HG02840 (cell line): ENCODE measurements at regions not wholly inside any gene's neighbourhood (a gene's known extent, or its start where the extent isn't known, plus 50 kb on each side); places are given as distances from the start of the nearest gene placed in this dataset.
"Not testable (repeated sequence)": the region's sequence is repeated elsewhere in the genome, so short reads cannot be mapped to it uniquely, and the experiment has no call there.

Experiments used
- ATAC-seq: cut with Tn5 transposase; IDR thresholded peaks from one replicate; pipeline ENCODE4 v1.9.1; 2021; ENCODE audit warnings: mild to moderate bottlenecking, moderate library complexity, moderate number of reproducible peaks; ENCODE audit not compliant: unreplicated experiment, low FRiP score

GRCh38 chr21:35713914-35714313 is 346.4 kb downstream of the SETD4 start:
- ATAC-seq, result no peak

- ATAC-seq, result no peak
Observed at GRCh38 chr21:35711661-35712060, 348.7 kb downstream of the SETD4 start.

GRCh38 chr21:35711213-35711612 is 349.1 kb downstream of the SETD4 start:
- ATAC-seq, result no peak

- not testable (repeated sequence) for ATAC-seq
Observed at GRCh38 chr21:35709990-35710389, 350.3 kb downstream of the SETD4 start.

GRCh38 chr21:35705888-35706287 is 354.4 kb downstream of the SETD4 start:
- ATAC-seq, result no peak

GRCh38 chr21:35705237-35705887 is 355.0 kb downstream of the SETD4 start:
- no peak for ATAC-seq

- no peak for ATAC-seq
Observed at GRCh38 chr21:35703704-35704103, 356.6 kb downstream of the SETD4 start.

GRCh38 chr21:35699361-35699760 is 361.0 kb downstream of the SETD4 start:
- ATAC-seq, result no peak

- no peak for ATAC-seq
Observed at GRCh38 chr21:35697321-35697808, 363.0 kb downstream of the SETD4 start.

- no peak for ATAC-seq
Observed at GRCh38 chr21:35696644-35697043, 363.7 kb downstream of the SETD4 start.

- no peak for ATAC-seq
Observed at GRCh38 chr21:35692311-35692710, 368.0 kb downstream of the SETD4 start.

GRCh38 chr21:35690436-35690835 is 369.9 kb downstream of the SETD4 start:
- no peak for ATAC-seq

- ATAC-seq, result no peak
Observed at GRCh38 chr21:35686156-35686555, 374.2 kb downstream of the SETD4 start.

GRCh38 chr21:35683664-35684304 is 376.5 kb downstream of the SETD4 start:
- no peak for ATAC-seq

GRCh38 chr21:35682904-35683549 is 377.3 kb downstream of the SETD4 start:
- ATAC-seq, result no peak

GRCh38 chr21:35681946-35682345 is 378.4 kb downstream of the SETD4 start:
- no peak for ATAC-seq

GRCh38 chr21:35679076-35679475 is 381.2 kb downstream of the SETD4 start:
- no peak for ATAC-seq

GRCh38 chr21:35678393-35678792 is 381.9 kb downstream of the SETD4 start:
- no peak for ATAC-seq

- ATAC-seq, result no peak
Observed at GRCh38 chr21:35677298-35677841, 383.0 kb downstream of the SETD4 start.

- no peak for ATAC-seq
Observed at GRCh38 chr21:35674895-35675470, 385.3 kb downstream of the SETD4 start.

GRCh38 chr21:35674091-35674671 is 386.1 kb downstream of the SETD4 start:
- ATAC-seq, result no peak
